Activated T-cell treated with anti-CD3 and anti-CD28 coated beads, Interleukin-2, amount 50 U/mL, for 72 hours (primary cell): ENCODE measurements at regions not wholly inside any gene's neighbourhood (a gene's known extent, or its start where the extent isn't known, plus 50 kb on each side); places are given as distances from the start of the nearest gene placed in this dataset.
"Not testable (repeated sequence)": the region's sequence is repeated elsewhere in the genome, so short reads cannot be mapped to it uniquely, and the experiment has no call there.

Experiments
- ATAC-seq, 2 donors: fragments of 150-1000 bp; cut with Tn5 transposase; replicated peaks in 1 of 2; 2 replicates each; pipeline ENCODE4 v1.10.0; 2021; ENCODE audit warnings: moderate library complexity in 2 of 2, mild to moderate bottlenecking in 1 of 2
- DNase-seq, 2 donors: peaks; one replicate each; pipeline ENCODE4 v3.0.0; 2021 to 2022; ENCODE audit warnings: mixed read lengths in 1 of 2
- H3K27ac Mint-ChIP-seq: one replicate; pipeline ENCODE4 v1.8.0; 2022; ENCODE audit warnings: mild to moderate bottlenecking, moderate library complexity, mixed read lengths
- H3K27me3 Mint-ChIP-seq: one replicate; pipeline ENCODE4 v1.8.0; 2022; ENCODE audit warnings: low read depth, mixed read lengths
- H3K36me3 Mint-ChIP-seq, 2 donors: one replicate each; pipeline ENCODE4 v1.8.0; 2022; ENCODE audit warnings: mixed read lengths in 2 of 2, mild to moderate bottlenecking in 1 of 2; ENCODE audit not compliant: insufficient read depth in 2 of 2
- H3K4me1 Mint-ChIP-seq: one replicate; pipeline ENCODE4 v1.8.0; 2022; ENCODE audit warnings: low read depth, mixed read lengths
- H3K4me3 Mint-ChIP-seq, 2 donors: one replicate each; pipeline ENCODE4 v1.8.0; 2022; ENCODE audit warnings: mild to moderate bottlenecking in 2 of 2, mixed read lengths in 2 of 2, moderate library complexity in 2 of 2
- H3K9me3 Mint-ChIP-seq, 2 donors: one replicate each; pipeline ENCODE4 v1.8.0; 2022; ENCODE audit warnings: mixed read lengths in 2 of 2

DNA sequence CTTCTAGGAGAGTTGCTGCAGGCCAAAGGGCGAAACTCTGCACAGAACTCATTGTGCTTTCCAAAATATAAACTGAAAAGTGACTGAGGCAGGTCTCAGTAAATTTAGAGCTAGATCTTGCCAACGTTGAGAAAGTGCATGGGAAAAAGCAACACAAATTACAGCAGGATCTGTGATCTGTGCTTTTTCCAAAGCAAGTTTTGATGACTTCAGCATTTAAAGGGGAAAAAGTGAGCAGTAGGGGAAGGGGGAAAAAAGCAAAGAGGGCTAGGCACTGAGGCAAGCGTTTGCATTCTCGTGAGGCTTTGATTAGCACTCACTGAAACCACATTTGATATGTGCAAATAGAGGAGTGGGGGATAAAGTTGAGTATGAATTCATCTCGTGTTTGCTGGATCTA, 351.5 kb upstream of the NPAP1 start:
- not testable (repeated sequence) for H3K27ac Mint-ChIP-seq, H3K36me3 Mint-ChIP-seq, H3K27me3 Mint-ChIP-seq, H3K4me1 Mint-ChIP-seq, H3K4me3 Mint-ChIP-seq, ATAC-seq, H3K9me3 Mint-ChIP-seq, DNase-seq

DNA sequence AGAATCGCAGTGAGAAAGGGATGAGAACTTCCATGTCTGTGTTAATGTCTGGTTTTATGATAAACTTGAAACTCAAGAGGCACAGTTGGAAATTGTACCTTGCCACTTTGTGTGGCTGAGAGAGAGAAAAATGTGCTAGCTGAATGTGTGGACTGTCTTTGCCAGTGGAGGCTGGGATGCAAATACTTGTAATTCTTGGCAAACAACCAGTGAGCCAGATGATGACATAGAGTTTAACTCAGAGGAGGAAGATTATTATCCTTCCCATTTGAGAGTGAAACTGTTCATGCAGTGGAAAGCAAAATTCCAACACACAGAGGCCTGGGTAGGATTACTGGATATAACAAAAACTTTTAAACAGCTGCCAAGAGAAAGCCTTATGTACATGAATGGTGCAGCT, 349.1 kb upstream of the NPAP1 start:
- H3K27me3 Mint-ChIP-seq, ATAC-seq, H3K4me1 Mint-ChIP-seq, H3K4me3 Mint-ChIP-seq, H3K9me3 Mint-ChIP-seq, DNase-seq, H3K36me3 Mint-ChIP-seq, H3K27ac Mint-ChIP-seq: not testable (repeated sequence)

DNA sequence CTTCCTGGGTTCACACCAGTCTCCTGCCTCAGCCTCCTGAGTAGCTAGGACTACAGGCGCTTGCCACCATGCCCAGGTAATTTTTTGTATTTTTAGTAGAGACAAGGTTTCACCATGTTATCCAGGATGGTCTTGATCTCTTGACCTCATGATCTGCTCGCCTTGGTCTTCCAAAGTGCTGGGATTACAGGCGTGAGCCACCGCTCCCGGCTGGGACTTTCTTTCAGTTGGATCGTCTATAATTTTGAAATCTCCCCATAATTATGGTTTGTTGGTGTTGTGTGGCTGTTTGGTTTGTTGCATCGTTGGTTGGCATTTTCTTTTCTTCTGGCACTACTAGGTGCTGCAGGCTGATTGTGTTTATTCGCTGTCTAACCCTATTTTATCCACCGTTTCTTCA, 343.6 kb upstream of the NPAP1 start:
- H3K36me3 Mint-ChIP-seq, H3K4me3 Mint-ChIP-seq, DNase-seq, H3K27me3 Mint-ChIP-seq, H3K27ac Mint-ChIP-seq, H3K4me1 Mint-ChIP-seq, H3K9me3 Mint-ChIP-seq, ATAC-seq: not testable (repeated sequence)

DNA sequence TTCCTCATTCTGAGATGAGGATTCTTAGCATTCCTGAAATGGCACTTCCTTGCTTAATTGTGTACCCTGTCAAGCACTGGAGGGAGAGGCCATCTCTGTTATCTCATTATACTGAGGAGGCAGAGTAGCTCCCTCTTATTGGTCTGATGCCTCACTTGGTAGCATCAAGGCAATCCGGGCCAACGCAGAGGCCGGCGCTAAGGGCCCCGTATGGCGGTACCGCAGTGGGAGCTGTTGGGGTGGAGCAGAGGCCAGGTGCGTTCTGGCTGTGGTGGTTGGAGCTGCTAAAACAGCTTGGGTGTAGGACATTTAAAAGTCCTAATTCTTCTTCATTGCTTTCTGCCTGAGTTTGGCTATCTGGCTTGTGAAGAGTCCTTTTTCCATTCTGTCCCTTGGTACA, 333.7 kb upstream of the NPAP1 start:
- H3K27ac Mint-ChIP-seq, DNase-seq: not testable (repeated sequence)

DNA sequence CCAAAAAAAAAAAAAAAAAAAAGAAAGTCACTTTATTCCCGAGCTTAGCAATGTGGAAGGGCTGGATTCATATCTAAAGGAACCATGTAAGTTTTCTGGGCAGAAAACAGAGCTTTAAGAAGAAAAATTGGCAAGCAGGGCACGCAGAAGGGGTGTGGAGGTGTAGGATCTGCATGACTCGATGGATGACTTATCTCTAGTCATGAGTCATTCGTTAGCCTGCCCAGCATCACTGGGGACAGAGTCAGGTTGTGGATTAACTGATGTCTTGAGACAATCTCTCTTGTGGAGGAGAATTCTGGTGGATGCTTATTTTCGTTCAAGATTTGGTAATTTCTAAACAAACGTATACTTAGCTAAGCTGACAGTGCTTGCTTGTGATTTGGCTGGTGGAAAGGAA, 322.8 kb upstream of the NPAP1 start:
- H3K4me3 Mint-ChIP-seq, DNase-seq, ATAC-seq, H3K27ac Mint-ChIP-seq, H3K27me3 Mint-ChIP-seq, H3K36me3 Mint-ChIP-seq, H3K4me1 Mint-ChIP-seq, H3K9me3 Mint-ChIP-seq: not testable (repeated sequence)

More for the DNA sequence above, 333.7 kb upstream of the NPAP1 start:
- not testable (repeated sequence) for H3K36me3 Mint-ChIP-seq, H3K9me3 Mint-ChIP-seq, H3K4me1 Mint-ChIP-seq, ATAC-seq, H3K27me3 Mint-ChIP-seq, H3K4me3 Mint-ChIP-seq

DNA sequence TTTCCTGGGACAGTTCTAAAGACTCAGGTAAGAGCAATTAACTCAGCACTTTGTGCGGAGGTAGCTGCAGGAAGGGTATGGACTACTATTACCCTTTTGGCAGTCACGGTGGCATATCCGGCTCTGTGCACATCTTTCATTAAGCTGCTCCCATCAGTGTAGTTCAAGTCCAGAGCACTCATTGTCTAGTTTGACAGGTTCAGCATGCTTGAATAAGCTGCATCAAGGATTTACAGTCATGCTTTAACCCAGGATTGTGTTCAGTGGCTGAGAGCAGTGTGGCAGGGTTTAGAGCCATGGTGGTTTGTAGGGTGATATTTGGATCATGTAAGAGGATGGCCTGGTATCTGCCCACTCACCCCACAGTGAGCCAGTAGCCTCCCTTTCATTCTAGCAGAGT, 294.5 kb upstream of the NPAP1 start:
- not testable (repeated sequence) for H3K36me3 Mint-ChIP-seq, H3K27me3 Mint-ChIP-seq, H3K4me1 Mint-ChIP-seq, H3K9me3 Mint-ChIP-seq, ATAC-seq, H3K27ac Mint-ChIP-seq, DNase-seq, H3K4me3 Mint-ChIP-seq

DNA sequence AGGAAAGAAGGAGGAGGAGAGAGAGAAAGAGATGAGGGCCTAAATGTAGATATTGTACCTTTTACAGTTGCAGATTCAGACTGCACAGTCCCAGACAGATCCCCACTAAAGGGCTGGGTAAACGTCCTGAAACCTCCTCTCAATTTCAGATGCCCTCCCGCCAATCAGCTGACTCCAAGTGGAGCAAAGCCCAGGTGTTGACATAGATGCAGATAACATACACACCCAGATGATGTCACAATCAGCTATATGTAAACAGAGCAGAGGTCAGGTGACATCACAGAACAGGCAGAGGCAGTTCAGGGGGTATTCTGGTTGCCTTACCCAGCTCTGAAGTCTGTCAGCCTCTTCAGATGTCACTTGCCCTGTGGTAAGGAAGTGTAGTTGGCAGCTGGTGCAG, 290.3 kb upstream of the NPAP1 start:
- DNase-seq, H3K27ac Mint-ChIP-seq, H3K36me3 Mint-ChIP-seq, ATAC-seq, H3K9me3 Mint-ChIP-seq, H3K4me3 Mint-ChIP-seq, H3K27me3 Mint-ChIP-seq, H3K4me1 Mint-ChIP-seq: not testable (repeated sequence)

DNA sequence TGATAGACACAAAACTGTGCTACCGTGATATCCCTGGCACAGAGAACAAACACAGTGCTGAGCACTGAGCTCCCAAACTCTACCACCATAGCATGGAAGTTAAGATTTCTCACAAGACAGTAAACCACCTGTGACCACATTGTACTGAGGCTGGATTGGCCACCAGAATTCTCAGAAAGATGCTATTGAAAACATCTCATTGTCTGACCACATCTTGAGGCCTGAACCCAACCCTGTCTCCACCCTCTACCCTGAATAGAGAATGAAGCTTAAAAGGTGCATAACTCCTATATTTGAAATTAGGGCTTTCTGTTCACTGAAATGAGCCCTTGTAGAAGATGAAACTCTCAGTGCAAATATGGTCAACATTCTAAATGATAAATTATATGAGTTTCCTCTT, 281.3 kb upstream of the NPAP1 start:
- Mint-ChIP-seq H3K27ac (no peak overlapping the region), H3K36me3 (no peaks in the 10 kb centered on the region), H3K27me3 (no peaks in the 10 kb centered on the region), H3K4me1 (no peaks in the 10 kb centered on the region), H3K9me3 (peaks cover 1 to 2% of the 10 kb centered on the region in 2 donors), H3K4me3 (no peak overlapping the region)
- ATAC-seq = no peak
- DNase-seq = no peak

DNA sequence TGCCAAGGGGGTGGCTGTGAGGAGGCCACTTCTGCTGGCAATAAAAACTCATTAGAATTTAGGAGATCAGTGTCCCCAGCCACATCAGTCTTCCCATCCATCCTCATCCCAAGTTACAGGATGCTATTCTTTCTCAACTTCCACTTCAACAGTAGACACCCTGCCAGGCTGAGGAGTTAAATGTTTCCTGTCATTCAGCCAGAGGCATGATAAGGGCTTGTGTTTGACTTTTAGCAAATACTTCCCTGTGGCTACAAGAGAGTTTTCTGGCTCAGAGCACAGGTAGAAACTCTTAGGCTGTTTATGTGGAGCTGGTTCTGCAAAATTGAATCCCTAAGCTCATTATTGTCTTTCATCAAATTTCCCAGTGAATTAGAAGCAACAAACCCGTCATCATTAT, 262.9 kb upstream of the NPAP1 start:
- H3K4me3 Mint-ChIP-seq, H3K4me1 Mint-ChIP-seq, ATAC-seq, H3K27ac Mint-ChIP-seq, H3K36me3 Mint-ChIP-seq, DNase-seq, H3K27me3 Mint-ChIP-seq: not testable (repeated sequence)
- H3K9me3 Mint-ChIP-seq = peaks cover 9 to 13% of the 10 kb centered on the region in 2 donors

DNA sequence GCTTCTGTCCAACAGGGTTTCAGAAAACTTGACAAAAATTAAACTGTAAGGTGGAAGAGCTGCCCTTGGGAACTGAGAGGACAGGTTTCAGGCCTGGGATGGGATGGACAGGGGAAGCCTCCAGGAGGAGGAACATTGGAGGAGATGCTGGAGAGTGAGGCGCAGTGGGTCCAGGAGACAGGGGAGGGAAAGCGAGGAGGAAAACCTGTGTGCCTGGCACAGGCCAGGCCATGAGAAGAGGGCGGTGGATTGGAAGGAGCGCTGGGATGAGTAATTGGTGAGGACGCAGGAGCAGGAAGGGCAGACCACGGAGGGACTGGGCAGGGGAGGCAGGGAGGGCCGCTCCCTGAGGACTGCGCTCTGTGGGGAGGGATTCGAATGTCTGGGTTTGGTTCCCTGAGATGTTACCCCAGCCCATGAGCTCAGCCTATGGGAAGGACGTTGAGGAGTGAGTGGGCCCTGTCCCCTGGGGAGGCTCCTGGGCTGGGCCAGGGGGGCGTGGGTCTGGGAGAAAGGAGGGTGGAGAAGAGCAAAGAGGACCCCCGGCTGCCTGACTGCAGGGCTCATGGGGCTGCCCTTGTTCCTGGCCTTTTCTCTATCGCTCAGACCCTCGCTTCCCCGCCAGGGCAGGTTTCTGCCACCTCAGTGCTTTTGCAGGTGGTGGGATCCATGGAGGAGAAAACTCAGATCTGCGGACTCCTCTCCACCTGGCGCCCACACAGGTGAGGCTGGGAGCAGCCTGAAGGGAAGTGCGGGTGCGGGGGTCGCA, 249.1 kb upstream of the NPAP1 start:
- not testable (repeated sequence) for H3K9me3 Mint-ChIP-seq, H3K27me3 Mint-ChIP-seq, H3K27ac Mint-ChIP-seq, DNase-seq, ATAC-seq, H3K36me3 Mint-ChIP-seq, H3K4me1 Mint-ChIP-seq, H3K4me3 Mint-ChIP-seq

DNA sequence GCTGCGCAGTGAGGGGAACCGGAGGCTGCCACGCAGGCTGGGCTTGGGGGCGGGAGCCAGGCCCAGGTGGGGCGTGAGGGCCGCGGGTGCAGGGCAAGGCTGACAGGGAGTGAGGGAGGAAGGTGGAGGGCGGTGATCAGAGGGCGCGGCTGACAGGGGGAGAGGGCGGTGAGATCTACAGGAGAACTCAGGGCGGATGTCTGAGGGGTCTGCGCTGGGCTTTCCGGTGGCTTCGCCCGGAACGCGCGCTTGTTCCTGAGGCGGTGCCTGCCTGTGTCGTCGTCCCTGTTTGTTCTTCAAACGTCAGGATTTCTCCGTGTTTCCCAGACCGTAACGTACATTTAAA, 248.5 kb upstream of the NPAP1 start:
- DNase-seq, ATAC-seq, H3K27ac Mint-ChIP-seq, H3K9me3 Mint-ChIP-seq, H3K4me1 Mint-ChIP-seq, H3K4me3 Mint-ChIP-seq, H3K36me3 Mint-ChIP-seq, H3K27me3 Mint-ChIP-seq: not testable (repeated sequence)

DNA sequence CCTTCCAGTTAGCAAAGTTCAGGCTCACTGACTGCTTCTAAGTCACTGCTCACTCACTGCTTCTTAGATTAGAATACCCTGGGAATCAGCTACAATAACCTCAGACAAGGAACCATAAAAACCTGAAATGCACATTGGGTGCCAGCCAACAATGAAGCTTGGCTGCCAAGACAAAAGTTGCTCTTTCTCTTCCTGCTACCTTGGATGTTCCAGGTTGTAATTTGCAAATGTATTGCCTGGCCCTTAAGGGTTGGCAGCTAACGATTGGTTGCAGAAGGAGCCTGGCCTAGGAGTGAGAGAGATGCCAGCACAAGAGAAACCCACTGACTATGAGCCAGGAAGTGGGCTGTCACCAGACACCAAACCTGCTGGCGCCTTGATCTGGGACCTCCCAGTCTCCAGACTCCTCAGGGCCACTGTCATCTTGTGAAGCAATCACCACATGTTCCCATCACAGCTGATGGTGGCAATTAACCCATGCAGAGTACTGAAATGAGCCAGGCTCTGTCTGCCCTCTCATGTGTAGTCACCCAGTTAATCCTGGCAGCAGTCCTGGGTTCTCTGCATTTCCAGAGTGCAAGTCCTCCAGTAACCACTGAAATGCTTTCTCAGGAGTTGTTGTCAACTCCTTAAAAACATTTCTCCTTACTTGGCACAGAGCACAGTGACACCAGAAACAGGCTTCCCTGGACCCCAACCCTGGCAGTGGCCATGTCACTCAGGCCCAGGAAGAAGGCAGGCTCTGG, 240.3 kb upstream of the NPAP1 start:
- not testable (repeated sequence) for H3K27ac Mint-ChIP-seq, ATAC-seq, H3K4me1 Mint-ChIP-seq, H3K9me3 Mint-ChIP-seq, H3K36me3 Mint-ChIP-seq, H3K27me3 Mint-ChIP-seq, H3K4me3 Mint-ChIP-seq, DNase-seq

DNA sequence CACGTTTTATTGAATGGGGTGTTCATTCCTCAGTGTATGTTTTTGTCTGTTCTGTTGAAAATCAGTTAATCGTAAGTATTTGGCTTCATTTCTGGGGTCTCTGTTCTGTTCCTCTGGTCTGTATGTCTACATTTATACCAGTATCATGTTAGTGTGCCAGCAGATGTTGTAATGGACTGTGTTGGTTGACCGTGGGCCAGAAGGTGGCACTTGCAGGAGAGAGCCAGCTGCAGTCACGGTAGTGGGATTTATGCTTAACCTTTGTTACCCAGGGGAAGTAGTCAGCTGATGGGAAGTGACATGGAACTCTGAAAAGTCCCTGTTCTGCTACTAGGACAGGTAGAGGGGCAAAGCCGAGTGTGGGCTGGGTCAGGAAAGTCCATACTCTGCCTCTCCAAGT, 238.3 kb upstream of the NPAP1 start:
- not testable (repeated sequence) for H3K9me3 Mint-ChIP-seq, ATAC-seq, H3K4me1 Mint-ChIP-seq, H3K36me3 Mint-ChIP-seq, H3K27me3 Mint-ChIP-seq, H3K4me3 Mint-ChIP-seq, H3K27ac Mint-ChIP-seq, DNase-seq

DNA sequence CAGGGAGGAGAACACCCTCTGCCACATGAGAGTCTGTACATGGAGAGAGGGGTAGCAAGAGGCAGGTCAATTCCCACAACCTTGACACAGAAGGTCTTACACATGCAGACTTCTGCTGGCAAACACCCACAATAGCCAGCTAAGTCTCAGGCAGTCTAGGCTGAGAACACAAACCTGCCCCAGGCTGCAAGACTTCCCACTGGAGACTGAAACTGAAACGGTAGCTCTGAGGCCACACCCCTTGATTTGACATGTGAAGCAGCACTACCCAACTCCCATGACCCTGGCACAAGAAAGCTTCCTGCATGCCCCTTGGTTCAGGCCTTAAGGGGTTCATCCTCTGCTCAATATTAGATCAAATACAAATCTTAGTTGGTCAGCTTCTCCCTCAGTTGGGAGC, 237.8 kb upstream of the NPAP1 start:
- DNase-seq, ATAC-seq, H3K27ac Mint-ChIP-seq, H3K4me1 Mint-ChIP-seq, H3K36me3 Mint-ChIP-seq, H3K27me3 Mint-ChIP-seq, H3K9me3 Mint-ChIP-seq, H3K4me3 Mint-ChIP-seq: not testable (repeated sequence)
